GM12878 (cell line): ENCODE measurements at regions not wholly inside any gene's neighbourhood (a gene's known extent, or its start where the extent isn't known, plus 50 kb on each side); places are given as distances from the start of the nearest gene placed in this dataset.
A peak's percentile ranks its signal among the peaks of the same experiment; 100 is the strongest.

Source experiments
- ATAC-seq: fragments of 200-7000 bp; cut with Tn5 transposase; 3 replicates; pipeline ENCODE4 v1.9.1; 2020; ENCODE audit warnings: mild to moderate bottlenecking, moderate library complexity
- BruUV-seq: library from RNA; stranded (reverse); fragments of 400-500 nt; replicated peaks from 2 replicates; lab custom pipeline; 2021; lab: Mats Ljungman, UMichigan
- CTCF ChIA-PET: fragments of 300-600 bp; sonication (Branson Sonifier 250); formaldehyde crosslinking; extraction: SDS; loops from one replicate; lab custom pipeline; 2021; ENCODE audit warnings: inconsistent platforms; lab: Yijun Ruan, JAX
- POLR2A ChIA-PET: fragments of 350-600 bp; formaldehyde crosslinking; extraction: SDS; loops from one replicate; lab custom pipeline; 2021; ENCODE audit warnings: inconsistent platforms; lab: Charles Lee
- RAD21 ChIA-PET: fragments of 300-600 bp; sonication (Branson Sonifier 250); formaldehyde crosslinking; loops from one replicate; lab custom pipeline; 2023; ENCODE audit warnings: antibody characterized with exemption; ENCODE audit not compliant: unreplicated experiment; lab: Charles Lee
- SMC1A ChIA-PET: fragments of 300-600 bp; sonication (Branson Sonifier 250); formaldehyde crosslinking; loops from one replicate; lab custom pipeline; 2023; ENCODE audit not compliant: unreplicated experiment, uncharacterized antibody; lab: Charles Lee
- DNase-seq: peaks from one replicate; pipeline ENCODE4 v3.0.0-alpha.2; 2011; ENCODE audit warnings: low read depth, low spot score
- FAIRE-seq: peaks from 3 replicates; lab custom pipeline; 2011; peaks lifted over from hg19 to GRCh38; lab: Jason Lieb, UNC
- H2AFZ ChIP-seq: 2 replicates; pipeline ENCODE4 v1.6.0; 2011; ENCODE audit warnings: low read depth, low read length, control low read depth; ENCODE audit not compliant: control insufficient read depth
- H3K27ac ChIP-seq: 2 replicates; pipeline ENCODE4 v1.5.1; 2011; ENCODE audit warnings: control low read depth; ENCODE audit not compliant: control insufficient read depth, insufficient read depth
- H3K27me3 ChIP-seq, 2 experiments: replicated peaks in 1 of 2; 2 replicates each; pipeline versions ENCODE4 v1.6.0 to v1.6.1; 2011; ENCODE audit warnings: low read length in 1 of 2; ENCODE audit not compliant: control insufficient read depth in 2 of 2, insufficient read depth in 2 of 2
- H3K36me3 ChIP-seq, 2 experiments: 2 replicates each; pipeline ENCODE4 v1.5.1; 2011; ENCODE audit warnings: low read length in 1 of 2; ENCODE audit not compliant: control insufficient read depth in 2 of 2, insufficient read depth in 2 of 2
- H3K4me1 ChIP-seq: 2 replicates; pipeline ENCODE4 v1.6.1; 2011; ENCODE audit warnings: mild to moderate bottlenecking, low read length, moderate library complexity, mixed read lengths; ENCODE audit not compliant: control insufficient read depth, insufficient read depth
- H3K4me2 ChIP-seq: 2 replicates; pipeline ENCODE4 v1.6.0; 2011; ENCODE audit warnings: control low read depth; ENCODE audit not compliant: control insufficient read depth, insufficient read depth
- H3K4me3 ChIP-seq: fragments of 200-600 bp; sonication (generic); 2 replicates; pipeline ENCODE4 v1.5.1; 2016
- H3K79me2 ChIP-seq: 2 replicates; pipeline ENCODE4 v1.6.0; 2011; ENCODE audit warnings: low read length; ENCODE audit not compliant: control insufficient read depth, insufficient read depth
- H3K9ac ChIP-seq: 2 replicates; pipeline ENCODE4 v1.8.0; 2011; ENCODE audit warnings: low read length, control low read depth, mixed read lengths; ENCODE audit not compliant: control insufficient read depth, insufficient read depth
- H3K9me3 ChIP-seq: replicated peaks from 3 replicates; pipeline ENCODE4 v1.5.1; 2011; ENCODE audit warnings: mild to moderate bottlenecking, low read length; ENCODE audit not compliant: control insufficient read depth, insufficient read depth
- H4K20me1 ChIP-seq: 2 replicates; pipeline ENCODE4 v1.6.0; 2011; ENCODE audit not compliant: control insufficient read depth, insufficient read depth
- RAD51 ChIP-seq: fragments of 450-650 bp; IDR thresholded peaks from 2 replicates; pipeline ENCODE4 v1.6.1; 2016; ENCODE audit warnings: moderate library complexity, mild to moderate bottlenecking, inconsistent platforms
- WGBS: methylation state at CpG from one replicate; pipeline ENCODE4 v1.1.6; 2016; ENCODE audit warnings: low lambda C conversion rate; ENCODE audit not compliant: insufficient replicate concordance, insufficient coverage; ENCODE audit errors: missing lambda C conversion rate; 5-methylcytosine and 5-hydroxymethylcytosine counted together
- in situ Hi-C: fragments of 300-500 bp; cut with MboI; formaldehyde crosslinking; loops from 9 replicates; pipeline ENCODE4 v1.14.3; 2018; ENCODE audit warnings: mixed read lengths
- intact Hi-C: fragments of 100-400 bp; cut with micrococcal nuclease; formaldehyde crosslinking; loops from one replicate; pipeline ENCODE4 v1.14.2; 2022; ENCODE audit not compliant: unreplicated experiment
- TF ChIP-seq, protein P1 (sequence below): IDR thresholded peaks from 2 replicates; pipeline ENCODE4 v1.6.1; 2012; ENCODE audit warnings: improper control_type of control experiment, low read depth, low read length; ENCODE audit not compliant: insufficient replicate concordance
- TF ChIP-seq, protein P2 (sequence below): IDR thresholded peaks from 2 replicates; pipeline ENCODE4 v1.6.1; 2012; ENCODE audit warnings: low read depth, low read length, improper control_type of control experiment
- TF ChIP-seq, protein P3 (sequence below): fragments of 450-650 bp; IDR thresholded peaks from 2 replicates; pipeline ENCODE4 v1.6.1; 2016; ENCODE audit warnings: mild to moderate bottlenecking

DNA sequence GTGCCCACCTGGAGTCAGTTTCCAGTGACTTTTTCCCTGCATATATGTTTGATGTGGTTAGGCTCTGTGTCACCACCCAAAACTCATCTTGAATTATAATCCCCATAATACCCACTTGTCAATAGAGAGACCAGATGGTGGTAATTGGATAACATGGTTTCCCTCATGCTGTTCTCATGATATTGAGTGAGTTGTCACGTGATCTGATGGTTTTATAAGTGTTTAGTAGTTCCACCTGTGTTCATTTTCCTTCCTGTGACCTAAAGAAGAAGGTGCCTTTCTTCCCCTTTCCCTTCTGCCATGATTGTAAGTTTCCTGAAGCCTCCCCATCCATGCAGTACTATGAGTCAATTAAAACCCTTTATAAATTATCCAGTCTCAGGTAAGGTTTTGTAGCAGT, 740.9 kb downstream of the ARAP2 start:
- 0% methylated on average over 1 of the region's 1 CpG for WGBS
- ATAC-seq (no peak), FAIRE-seq (no peak), DNase-seq (no peak)
- CTCF ChIA-PET, result no interaction called here
- H2AFZ ChIP-seq, result no peak overlapping the region
- RAD21 ChIA-PET, result no interaction called here
- no peaks in the 10 kb centered on the region for H3K36me3 ChIP-seq
- H3K79me2 ChIP-seq, result no peaks in the 10 kb centered on the region
- intact Hi-C loops, result no loop called here
- no peak overlapping the region for H3K9ac ChIP-seq
- TF ChIP-seq, protein P1, sequence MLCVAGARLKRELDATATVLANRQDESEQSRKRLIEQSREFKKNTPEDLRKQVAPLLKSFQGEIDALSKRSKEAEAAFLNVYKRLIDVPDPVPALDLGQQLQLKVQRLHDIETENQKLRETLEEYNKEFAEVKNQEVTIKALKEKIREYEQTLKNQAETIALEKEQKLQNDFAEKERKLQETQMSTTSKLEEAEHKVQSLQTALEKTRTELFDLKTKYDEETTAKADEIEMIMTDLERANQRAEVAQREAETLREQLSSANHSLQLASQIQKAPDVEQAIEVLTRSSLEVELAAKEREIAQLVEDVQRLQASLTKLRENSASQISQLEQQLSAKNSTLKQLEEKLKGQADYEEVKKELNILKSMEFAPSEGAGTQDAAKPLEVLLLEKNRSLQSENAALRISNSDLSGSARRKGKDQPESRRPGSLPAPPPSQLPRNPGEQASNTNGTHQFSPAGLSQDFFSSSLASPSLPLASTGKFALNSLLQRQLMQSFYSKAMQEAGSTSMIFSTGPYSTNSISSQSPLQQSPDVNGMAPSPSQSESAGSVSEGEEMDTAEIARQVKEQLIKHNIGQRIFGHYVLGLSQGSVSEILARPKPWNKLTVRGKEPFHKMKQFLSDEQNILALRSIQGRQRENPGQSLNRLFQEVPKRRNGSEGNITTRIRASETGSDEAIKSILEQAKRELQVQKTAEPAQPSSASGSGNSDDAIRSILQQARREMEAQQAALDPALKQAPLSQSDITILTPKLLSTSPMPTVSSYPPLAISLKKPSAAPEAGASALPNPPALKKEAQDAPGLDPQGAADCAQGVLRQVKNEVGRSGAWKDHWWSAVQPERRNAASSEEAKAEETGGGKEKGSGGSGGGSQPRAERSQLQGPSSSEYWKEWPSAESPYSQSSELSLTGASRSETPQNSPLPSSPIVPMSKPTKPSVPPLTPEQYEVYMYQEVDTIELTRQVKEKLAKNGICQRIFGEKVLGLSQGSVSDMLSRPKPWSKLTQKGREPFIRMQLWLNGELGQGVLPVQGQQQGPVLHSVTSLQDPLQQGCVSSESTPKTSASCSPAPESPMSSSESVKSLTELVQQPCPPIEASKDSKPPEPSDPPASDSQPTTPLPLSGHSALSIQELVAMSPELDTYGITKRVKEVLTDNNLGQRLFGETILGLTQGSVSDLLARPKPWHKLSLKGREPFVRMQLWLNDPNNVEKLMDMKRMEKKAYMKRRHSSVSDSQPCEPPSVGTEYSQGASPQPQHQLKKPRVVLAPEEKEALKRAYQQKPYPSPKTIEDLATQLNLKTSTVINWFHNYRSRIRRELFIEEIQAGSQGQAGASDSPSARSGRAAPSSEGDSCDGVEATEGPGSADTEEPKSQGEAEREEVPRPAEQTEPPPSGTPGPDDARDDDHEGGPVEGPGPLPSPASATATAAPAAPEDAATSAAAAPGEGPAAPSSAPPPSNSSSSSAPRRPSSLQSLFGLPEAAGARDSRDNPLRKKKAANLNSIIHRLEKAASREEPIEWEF, result no peak
- TF ChIP-seq RAD51, result peak; percentile 66; the same call in 1 of the 2 replicates
- TF ChIP-seq, protein P2, sequence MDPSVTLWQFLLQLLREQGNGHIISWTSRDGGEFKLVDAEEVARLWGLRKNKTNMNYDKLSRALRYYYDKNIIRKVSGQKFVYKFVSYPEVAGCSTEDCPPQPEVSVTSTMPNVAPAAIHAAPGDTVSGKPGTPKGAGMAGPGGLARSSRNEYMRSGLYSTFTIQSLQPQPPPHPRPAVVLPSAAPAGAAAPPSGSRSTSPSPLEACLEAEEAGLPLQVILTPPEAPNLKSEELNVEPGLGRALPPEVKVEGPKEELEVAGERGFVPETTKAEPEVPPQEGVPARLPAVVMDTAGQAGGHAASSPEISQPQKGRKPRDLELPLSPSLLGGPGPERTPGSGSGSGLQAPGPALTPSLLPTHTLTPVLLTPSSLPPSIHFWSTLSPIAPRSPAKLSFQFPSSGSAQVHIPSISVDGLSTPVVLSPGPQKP, result no peak
- TF ChIP-seq, protein P3, sequence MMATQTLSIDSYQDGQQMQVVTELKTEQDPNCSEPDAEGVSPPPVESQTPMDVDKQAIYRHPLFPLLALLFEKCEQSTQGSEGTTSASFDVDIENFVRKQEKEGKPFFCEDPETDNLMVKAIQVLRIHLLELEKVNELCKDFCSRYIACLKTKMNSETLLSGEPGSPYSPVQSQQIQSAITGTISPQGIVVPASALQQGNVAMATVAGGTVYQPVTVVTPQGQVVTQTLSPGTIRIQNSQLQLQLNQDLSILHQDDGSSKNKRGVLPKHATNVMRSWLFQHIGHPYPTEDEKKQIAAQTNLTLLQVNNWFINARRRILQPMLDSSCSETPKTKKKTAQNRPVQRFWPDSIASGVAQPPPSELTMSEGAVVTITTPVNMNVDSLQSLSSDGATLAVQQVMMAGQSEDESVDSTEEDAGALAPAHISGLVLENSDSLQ, result no peak
- H4K20me1 ChIP-seq, result no peaks in the 10 kb centered on the region
- in situ Hi-C loops, result no loop called here
- no peak overlapping the region for H3K4me3 ChIP-seq
- H3K9me3 ChIP-seq, result no peaks in the 10 kb centered on the region
- no peak overlapping the region for H3K4me2 ChIP-seq
- H3K27ac ChIP-seq, result no peak overlapping the region
- SMC1A ChIA-PET, result interaction anchor here (1.0 kb wide), 1 partner anchor 68 kb away, joined by 3 read pairs; no protein-coding TSS in a partner anchor
- H3K4me1 ChIP-seq, result no peaks in the 10 kb centered on the region
- no peaks in the 10 kb centered on the region for H3K27me3 ChIP-seq
- no TSS peak for BruUV-seq
- POLR2A ChIA-PET, result no interaction called here
